ENCODE measurements at regions not wholly inside any gene's neighbourhood (a gene's known extent, or its start where the extent isn't known, plus 50 kb on each side); places are given as distances from the start of the nearest gene placed in this dataset.

GRCh38 chr20:50242548-50242862 is 51.9 kb downstream of the CEBPB start:
- DNase-seq, result no peak

DNA sequence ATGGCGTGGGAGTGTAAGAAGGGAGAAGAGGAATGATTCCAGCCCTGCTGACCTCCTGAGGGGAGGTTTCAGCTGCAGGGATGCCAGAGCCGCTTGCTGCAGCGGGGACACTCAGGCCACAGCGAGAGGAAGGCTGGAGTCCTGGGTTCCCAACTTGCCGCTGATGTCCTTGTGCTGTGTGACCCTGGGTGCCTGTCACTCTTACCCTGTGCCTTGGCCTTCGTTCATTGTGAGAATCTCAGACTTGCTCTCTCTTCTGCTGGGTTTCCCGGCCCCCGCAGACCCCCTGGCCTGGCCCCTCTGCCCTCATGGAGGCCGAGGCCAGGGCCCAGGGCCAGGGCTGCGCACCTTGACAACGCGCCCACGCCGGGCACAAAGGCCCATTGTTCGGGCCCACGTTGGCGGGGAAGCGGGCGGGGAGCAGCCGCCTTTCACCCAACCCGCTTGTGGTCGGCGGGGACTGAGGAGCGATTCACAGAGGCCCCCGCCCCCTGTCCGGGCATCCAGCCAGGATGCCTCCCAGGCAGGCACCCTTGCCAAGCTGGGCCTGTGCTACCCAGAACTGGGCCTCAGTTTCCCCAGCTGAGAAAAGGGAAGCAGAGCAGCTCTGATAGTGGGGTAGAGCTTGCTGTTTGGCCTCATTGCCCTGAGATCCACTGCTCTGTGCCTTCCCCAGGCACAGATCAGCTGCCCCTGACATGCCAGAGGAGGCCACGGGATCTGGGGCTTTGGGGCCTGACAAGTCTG is 52.4 kb downstream of the CEBPB start:
- DNase-seq, result no peak

- no peak for DNase-seq
These were observed 53.2 kb downstream of the CEBPB start for GRCh38 chr20:50243610-50244351.

DNA sequence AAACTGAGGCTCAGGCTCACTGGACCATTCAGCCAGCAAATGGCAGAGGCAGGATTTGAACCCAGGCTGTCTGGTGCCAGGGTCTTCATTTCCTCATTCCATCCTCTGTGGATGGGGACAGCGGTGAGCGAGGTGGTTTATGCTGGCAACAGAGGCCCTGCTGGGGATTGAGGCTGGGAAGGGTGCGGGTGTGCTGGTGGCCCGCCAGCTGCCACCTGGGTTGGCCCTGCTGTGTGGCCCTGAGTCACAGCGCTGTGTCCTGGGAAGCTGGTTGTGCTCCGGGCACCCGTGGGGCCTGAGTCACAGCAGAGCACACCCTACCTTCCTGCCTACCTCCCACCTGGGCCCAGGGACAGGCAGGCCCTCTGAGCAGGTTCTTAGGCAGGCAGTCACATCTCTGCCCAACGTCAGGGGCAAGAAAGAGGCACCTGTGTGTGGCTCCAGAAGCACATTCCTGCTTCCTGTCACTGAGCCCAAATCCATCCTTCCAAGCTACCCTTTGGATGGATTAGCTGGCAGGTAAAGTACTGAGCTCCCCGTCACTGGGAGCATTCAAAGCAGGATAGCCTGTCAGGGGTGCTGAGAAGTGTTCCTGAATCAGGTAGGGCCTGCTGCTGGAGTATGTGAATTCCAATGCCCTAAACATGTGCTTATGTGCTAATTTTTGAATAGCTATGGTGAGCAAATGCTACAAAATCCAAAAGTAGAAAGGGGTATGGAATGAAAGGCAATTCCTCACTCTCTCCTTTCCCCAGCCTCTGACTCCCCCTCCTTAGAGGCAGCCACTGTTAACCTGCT is 53.9 kb downstream of the CEBPB start:
- no peak for DNase-seq

- no peak for DNase-seq
These were observed 55.1 kb downstream of the CEBPB start for GRCh38 chr20:50245498-50246366.

DNA sequence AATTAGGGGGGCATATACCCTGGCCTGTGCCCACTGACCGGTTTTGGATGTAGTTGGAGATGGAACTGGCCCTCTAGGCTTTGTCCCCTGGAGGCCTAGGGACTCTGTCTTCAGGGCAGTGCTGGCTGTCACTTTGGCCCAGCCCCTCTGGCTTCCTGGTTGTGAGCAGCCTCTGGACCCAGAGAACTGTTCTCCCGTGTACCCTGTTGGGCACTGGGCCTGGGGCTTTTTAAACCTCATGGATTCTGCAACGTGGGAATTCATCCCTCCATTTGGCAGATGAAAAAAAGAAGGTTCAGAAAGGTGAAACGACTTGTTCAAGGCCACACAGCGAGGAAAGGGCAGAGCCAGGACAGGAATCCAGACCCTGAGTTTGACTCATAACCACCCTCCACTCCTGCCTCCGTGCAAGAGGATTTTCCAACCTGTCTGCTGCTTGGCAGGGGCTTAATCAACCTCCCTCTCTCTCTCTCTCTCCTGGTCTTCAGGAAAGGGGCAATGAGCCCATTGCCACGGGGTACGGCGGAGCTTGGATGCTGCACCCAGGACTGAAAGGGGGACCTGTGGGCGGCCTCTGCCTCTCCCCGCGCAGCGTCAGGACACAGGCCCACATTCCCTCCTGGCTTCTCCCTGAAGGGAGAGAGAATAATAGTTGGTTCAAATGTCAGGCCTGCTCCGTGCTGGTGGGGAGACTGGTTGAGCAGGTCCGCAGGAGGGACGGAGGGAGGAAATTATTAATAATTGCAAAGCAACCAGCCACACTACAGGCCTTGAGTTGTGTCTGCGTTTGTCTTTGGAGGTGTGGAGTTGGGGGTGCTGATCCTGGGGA is 56.0 kb downstream of the CEBPB start:
- peak; percentile 12 for DNase-seq

DNA sequence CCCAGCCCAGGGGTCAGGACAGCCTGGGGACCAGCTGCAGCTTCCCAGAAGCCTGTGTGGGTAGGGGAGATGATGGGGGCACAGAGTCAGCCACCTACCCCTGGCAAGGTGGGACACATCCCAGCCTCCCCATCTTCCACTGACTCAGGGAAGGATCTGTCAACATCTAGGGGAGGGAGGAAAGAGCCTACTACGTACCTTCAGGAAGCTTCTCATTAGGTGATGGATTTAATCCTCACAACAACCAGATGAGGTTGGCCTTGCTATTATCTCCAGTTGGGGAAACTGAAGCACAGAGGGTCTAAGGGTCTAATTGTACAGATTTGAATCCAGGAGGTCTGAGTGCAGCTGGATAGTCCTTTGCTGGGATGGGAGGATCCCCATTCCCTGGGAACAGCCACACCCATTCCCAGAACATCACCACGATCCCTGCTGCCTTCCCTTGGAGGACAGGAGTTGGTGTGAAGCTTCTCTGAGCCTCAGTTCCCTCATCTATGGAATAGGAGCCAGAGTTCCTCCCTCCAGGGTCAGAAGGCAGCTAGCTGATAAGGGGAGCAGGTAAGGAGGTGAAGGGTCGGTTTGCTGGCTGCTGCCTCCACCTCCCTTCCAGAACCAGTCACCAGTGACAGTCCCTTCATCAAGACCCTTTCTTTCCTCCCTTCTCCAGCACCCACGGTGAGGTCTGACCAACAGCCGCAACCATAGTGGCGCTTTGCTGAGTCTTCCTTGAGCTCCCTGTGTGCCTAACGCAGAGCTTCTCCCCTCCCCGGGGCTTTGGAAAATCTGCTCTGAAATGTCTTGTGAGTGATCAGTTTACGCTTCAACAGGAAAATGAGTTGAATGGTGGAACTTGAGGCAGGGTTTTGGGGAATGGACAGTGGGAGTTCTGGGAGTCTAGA is 56.8 kb downstream of the CEBPB start:
- DNase-seq, result no peak

DNA sequence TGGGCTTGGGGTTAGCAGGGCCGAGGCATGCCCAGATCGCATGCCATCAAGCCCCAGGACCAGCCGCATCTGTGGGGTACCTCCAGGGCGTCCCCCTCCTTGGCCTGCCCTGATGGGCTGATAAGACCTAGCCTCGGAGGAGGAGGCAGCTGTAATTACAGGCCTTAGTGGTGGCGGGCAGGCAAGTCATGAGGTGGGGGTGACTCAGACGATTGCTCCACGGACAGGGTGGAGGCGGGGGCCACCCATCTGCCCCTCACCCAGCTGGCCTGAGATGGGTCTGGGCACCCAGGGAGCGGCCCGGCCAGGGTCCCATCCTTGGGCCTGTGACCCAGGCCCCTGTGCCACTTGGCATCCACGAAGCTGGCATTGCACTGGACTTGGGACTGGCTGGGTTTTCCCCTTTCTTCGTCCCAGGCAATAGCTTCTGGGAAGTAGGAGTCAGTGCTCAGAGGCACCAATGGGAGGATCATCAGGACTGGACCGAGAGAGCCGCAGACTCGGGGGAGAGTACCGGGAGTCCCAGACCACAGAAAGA is 57.5 kb downstream of the CEBPB start:
- DNase-seq, result no peak

DNA sequence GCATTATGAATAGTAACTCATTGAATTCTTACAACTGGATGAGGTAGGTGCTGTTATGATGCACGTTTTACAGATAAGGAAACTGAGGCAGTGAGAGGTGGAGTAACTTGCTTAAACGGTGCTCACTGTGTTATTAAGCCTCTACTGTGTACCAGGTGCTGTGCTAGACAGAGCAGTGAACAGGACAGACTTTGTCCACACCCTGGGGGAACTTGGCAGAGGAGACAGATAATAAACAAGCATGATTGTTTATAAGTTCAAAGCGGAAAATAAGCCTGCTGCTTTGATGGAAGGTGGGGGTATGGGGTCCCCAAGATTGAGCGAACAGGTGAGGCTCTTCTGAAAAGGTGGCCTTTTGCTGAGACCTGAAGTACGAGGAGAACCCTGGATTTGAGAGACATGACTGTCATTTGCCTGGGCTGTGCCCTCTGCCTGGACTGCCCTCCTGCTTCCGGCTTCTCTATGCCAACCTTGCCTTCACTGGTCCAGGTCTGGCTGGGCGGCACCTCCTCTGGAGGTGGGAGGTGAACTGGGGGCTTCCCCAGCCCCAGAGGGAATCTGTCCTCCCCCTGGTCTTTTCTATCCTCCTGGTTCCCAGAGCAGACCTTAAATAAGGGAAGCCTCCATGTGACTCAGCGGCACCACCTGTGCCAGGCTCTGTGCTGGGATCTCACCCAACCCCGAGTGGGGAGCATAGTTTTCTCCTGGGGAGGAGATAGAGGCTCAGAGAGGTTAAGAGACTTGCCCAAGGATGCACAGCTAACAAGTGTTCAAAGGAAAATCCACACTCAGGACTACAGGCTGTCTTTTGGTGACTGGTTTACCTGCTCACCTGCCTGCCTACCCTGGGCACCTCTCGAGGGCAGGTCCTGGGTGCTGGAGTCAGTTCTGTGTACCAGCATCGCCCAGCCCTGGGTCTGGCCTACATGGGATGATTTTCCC is 59.1 kb downstream of the CEBPB start:
- no peak for DNase-seq

DNA sequence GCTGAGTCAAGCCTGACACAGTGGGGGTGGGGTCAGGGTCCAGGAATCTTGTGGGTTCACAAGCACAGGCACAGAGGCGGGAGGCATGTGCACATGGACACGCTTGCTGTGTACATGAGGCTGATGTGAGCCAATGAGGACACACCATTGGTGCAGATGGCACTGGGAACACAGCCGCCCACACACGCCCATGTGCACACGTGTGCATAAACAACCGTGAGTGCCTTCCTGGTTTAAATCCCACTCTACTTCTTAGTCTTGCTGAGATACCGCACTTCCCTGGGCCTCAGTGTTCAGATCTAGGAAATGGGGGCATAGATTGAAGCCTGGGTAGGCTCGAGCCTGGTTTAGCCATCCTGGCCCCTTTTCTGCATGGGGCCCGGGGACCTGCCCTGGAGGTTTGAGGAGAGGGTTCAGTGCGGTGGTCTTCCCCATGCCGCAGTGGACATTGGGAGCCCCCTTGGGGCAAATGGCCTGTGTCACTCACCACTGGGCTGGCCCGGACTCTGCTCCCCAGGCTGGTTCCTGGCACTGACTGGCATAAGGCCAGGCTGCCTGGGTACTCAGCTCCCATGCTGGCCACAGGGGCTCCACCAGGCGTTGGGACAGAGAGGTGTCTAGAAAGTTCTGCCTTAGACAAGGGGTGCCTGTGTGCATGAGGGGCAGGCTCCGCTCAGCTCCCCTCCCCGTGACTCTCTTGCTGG is 60.2 kb downstream of the CEBPB start:
- no peak for DNase-seq

DNA sequence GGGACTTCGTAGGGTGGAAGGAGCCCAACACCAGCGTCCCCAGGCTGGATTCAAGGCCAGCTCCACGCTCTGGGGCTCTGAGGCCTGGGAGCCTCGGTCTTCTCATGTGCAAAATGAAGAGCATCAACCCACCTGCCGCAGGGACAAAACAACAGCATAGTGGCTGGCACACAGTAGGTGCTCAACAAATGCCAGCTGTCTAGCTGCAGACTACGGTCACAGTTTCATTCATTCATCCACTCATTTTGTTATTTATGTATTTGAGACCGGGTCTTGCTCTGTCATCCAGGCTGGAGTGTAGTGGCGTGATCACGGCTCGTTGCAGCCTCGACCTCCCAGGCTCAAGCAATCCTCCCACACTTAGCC is 60.7 kb downstream of the CEBPB start:
- no peak for DNase-seq

DNA sequence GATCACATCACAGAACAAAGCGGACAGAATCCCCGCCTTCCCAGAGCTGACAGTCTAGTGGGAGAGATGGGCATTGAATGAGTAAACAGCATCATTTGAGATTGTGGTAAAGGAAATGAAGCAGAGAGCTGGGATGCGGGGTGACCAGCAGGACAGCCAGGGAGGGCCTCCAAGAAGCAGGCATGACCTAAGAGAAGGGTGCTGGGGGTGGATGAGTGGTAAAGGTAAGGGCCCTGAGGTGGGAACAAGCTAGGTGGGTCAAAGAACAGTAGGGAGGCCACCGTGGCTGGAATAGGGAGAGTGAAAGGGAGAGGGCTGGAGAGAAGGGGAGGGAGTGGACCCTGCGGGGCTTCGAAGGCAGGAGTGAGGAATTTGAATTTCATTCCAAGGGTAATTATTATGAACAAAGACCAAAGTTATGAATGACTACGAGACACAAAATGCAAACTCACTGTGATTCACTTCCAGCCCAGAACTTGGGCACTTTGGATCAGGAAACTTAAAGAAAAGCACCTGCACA is 61.4 kb downstream of the CEBPB start:
- no peak for DNase-seq

GRCh38 chr20:50252701-50253100 is 62.1 kb downstream of the CEBPB start:
- no peak for DNase-seq

- no peak for DNase-seq
These were observed 62.5 kb downstream of the CEBPB start for GRCh38 chr20:50253101-50253500.

GRCh38 chr20:50254466-50255079 is 63.9 kb downstream of the CEBPB start:
- DNase-seq, result no peak

GRCh38 chr20:50256577-50256976 is 65.9 kb downstream of the CEBPB start:
- DNase-seq, result no peak

DNA sequence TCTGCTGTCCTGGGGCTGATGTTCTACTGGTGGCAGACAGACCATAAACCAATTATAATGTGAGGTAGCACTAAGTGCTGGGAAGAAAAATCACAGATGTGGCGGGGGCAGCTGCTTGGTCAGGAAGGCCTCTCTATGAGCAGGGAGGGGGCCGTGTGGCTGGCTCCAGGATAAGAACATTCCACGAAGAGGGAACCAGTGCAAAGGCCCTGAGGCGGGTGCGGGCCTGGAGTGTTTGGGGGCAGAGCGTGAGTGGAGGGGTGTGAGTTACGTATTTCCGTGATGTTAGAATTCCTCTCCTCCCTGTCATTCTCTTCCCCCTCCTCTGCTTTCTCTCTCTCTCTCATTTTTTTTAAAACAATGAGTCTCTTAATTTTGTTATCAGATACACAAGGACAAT is 67.2 kb downstream of the CEBPB start:
- DNase-seq, result no peak

Measured in NCI-H510A treated with DMSO at 0.1 percent for 48 hours (cell line).